H9 (cell line): ENCODE measurements at regions not wholly inside any gene's neighbourhood (a gene's known extent, or its start where the extent isn't known, plus 50 kb on each side); places are given as distances from the start of the nearest gene placed in this dataset.

Experiments used
- DNase-seq: peaks from one replicate; pipeline ENCODE4 v3.0.0-alpha.2; 2017
- H2AFZ ChIP-seq: one replicate; pipeline ENCODE4 v1.6.1; 2013; ENCODE audit warnings: mild to moderate bottlenecking, low read length, control low read depth, moderate library complexity
- H2AK5ac ChIP-seq: 2 replicates; pipeline ENCODE4 v1.6.1; 2013; ENCODE audit warnings: low read length, control low read depth, mixed read lengths; ENCODE audit not compliant: insufficient read length
- H2BK120ac ChIP-seq: one replicate; pipeline ENCODE4 v1.6.1; 2013; ENCODE audit warnings: low read depth, mild to moderate bottlenecking, low read length, control low read depth, inconsistent platforms; ENCODE audit not compliant: poor library complexity, severe bottlenecking
- H2BK12ac ChIP-seq: 2 replicates; pipeline ENCODE4 v1.6.1; 2013; ENCODE audit warnings: low read length, control low read depth, mixed read lengths, low read depth; ENCODE audit not compliant: insufficient read length
- H2BK15ac ChIP-seq: 2 replicates; pipeline ENCODE4 v1.6.1; 2013; ENCODE audit warnings: low read depth, low read length, control low read depth
- H2BK20ac ChIP-seq: one replicate; pipeline ENCODE4 v1.6.1; 2013; ENCODE audit warnings: low read depth, mild to moderate bottlenecking, low read length, control low read depth, inconsistent platforms; ENCODE audit not compliant: poor library complexity, severe bottlenecking
- H2BK5ac ChIP-seq: 2 replicates; pipeline ENCODE4 v1.6.1; 2013; ENCODE audit warnings: low read length, control low read depth, mixed read lengths; ENCODE audit not compliant: insufficient read length
- H3K14ac ChIP-seq: 2 replicates; pipeline ENCODE4 v1.6.1; 2013; ENCODE audit warnings: low read length, control low read depth; ENCODE audit not compliant: insufficient read depth
- H3K18ac ChIP-seq: 2 replicates; pipeline ENCODE4 v1.6.1; 2013; ENCODE audit warnings: low read depth, mild to moderate bottlenecking, mixed read lengths, low read length, control low read depth; ENCODE audit not compliant: insufficient read length
- H3K23ac ChIP-seq: 2 replicates; pipeline ENCODE4 v1.6.1; 2013; ENCODE audit warnings: low read length, control low read depth, mixed read lengths, low read depth; ENCODE audit not compliant: insufficient read length
- H3K23me2 ChIP-seq: 2 replicates; pipeline ENCODE4 v1.6.1; 2013; ENCODE audit warnings: low read depth, mild to moderate bottlenecking, mixed read lengths, low read length, control low read depth; ENCODE audit not compliant: insufficient read length, poor library complexity, severe bottlenecking
- H3K27ac ChIP-seq: 2 replicates; pipeline ENCODE4 v1.5.1; 2013; ENCODE audit warnings: low read length, control low read depth, mixed read lengths, low read depth; ENCODE audit not compliant: insufficient read length
- H3K27me3 ChIP-seq: 2 replicates; pipeline ENCODE4 v1.6.1; 2013; ENCODE audit warnings: low read length, control low read depth, inconsistent platforms; ENCODE audit not compliant: insufficient read depth
- H3K4ac ChIP-seq: 2 replicates; pipeline ENCODE4 v1.6.1; 2013; ENCODE audit warnings: low read depth, mild to moderate bottlenecking, control low read depth, inconsistent platforms, low read length, moderate library complexity
- H3K4me1 ChIP-seq: 2 replicates; pipeline ENCODE4 v1.6.1; 2013; ENCODE audit warnings: low read length, control low read depth, inconsistent platforms; ENCODE audit not compliant: insufficient read depth
- H3K4me2 ChIP-seq: 2 replicates; pipeline ENCODE4 v1.6.1; 2013; ENCODE audit warnings: low read length, control low read depth, mixed read lengths; ENCODE audit not compliant: insufficient read length, insufficient read depth
- H3K56ac ChIP-seq: 2 replicates; pipeline ENCODE4 v1.6.1; 2013; ENCODE audit warnings: low read depth, mild to moderate bottlenecking, mixed read lengths, low read length, control low read depth; ENCODE audit not compliant: insufficient read length
- H3K79me1 ChIP-seq: 2 replicates; pipeline ENCODE4 v1.6.1; 2013; ENCODE audit warnings: low read depth, mild to moderate bottlenecking, moderate library complexity, low read length, control low read depth, inconsistent platforms; ENCODE audit not compliant: insufficient read depth, poor library complexity, severe bottlenecking
- H3K79me2 ChIP-seq: 2 replicates; pipeline ENCODE4 v1.6.1; 2013; ENCODE audit warnings: low read length, control low read depth, inconsistent platforms; ENCODE audit not compliant: insufficient read depth
- H3K9ac ChIP-seq: 2 replicates; pipeline ENCODE4 v1.6.1; 2013; ENCODE audit warnings: low read length, control low read depth, mixed read lengths; ENCODE audit not compliant: insufficient read length; ENCODE audit errors: extremely low read depth
- H3K9me3 ChIP-seq: one replicate; pipeline ENCODE4 v1.6.1; 2013; ENCODE audit warnings: low read depth, low read length, inconsistent platforms; ENCODE audit not compliant: control insufficient read depth
- H3T11ph ChIP-seq: one replicate; pipeline ENCODE4 v1.6.1; 2013; ENCODE audit warnings: mild to moderate bottlenecking, low read length, control low read depth, inconsistent platforms
- H4K20me1 ChIP-seq: one replicate; pipeline ENCODE4 v1.6.1; 2013; ENCODE audit not compliant: control insufficient read depth, insufficient read length, insufficient read depth
- H4K5ac ChIP-seq: 2 replicates; pipeline ENCODE4 v1.6.1; 2013; ENCODE audit warnings: low read depth, mild to moderate bottlenecking, mixed read lengths, low read length, control low read depth; ENCODE audit not compliant: insufficient read length
- H4K8ac ChIP-seq: replicated peaks from 2 replicates; pipeline ENCODE4 v1.6.1; 2013; ENCODE audit warnings: low read length, control low read depth, mixed read lengths, low read depth; ENCODE audit not compliant: insufficient read length
- H4K91ac ChIP-seq: 2 replicates; pipeline ENCODE4 v1.6.1; 2013; ENCODE audit warnings: low read depth, mild to moderate bottlenecking, moderate library complexity, mixed read lengths, low read length, control low read depth; ENCODE audit not compliant: insufficient read length
- H3K27ac Mint-ChIP-seq, 3 experiments: 2 replicates in 2 of 3; 3 replicates in 1 of 3; pipeline ENCODE4 v1.8.0; 2020 to 2021; ENCODE audit warnings: mixed read lengths in 3 of 3, mild to moderate bottlenecking in 1 of 3, moderate library complexity in 1 of 3
- H3K27me3 Mint-ChIP-seq: 2 replicates; pipeline ENCODE4 v1.8.0; 2021; ENCODE audit warnings: low read depth, mild to moderate bottlenecking, moderate library complexity, mixed read lengths
- H3K36me3 Mint-ChIP-seq, 3 experiments: 2 replicates in 2 of 3; 3 replicates in 1 of 3; pipeline ENCODE4 v1.8.0; 2020 to 2021; ENCODE audit warnings: low read depth in 3 of 3, mixed read lengths in 3 of 3; ENCODE audit not compliant: insufficient read depth in 1 of 3
- H3K4me1 Mint-ChIP-seq, 2 experiments: 2 replicates each; pipeline ENCODE4 v1.8.0; 2020; ENCODE audit warnings: mixed read lengths in 2 of 2
- H3K4me3 Mint-ChIP-seq, 2 experiments: 2 replicates in 1 of 2; 3 replicates in 1 of 2; pipeline ENCODE4 v1.8.0; 2020 to 2021; ENCODE audit warnings: mild to moderate bottlenecking in 2 of 2, mixed read lengths in 2 of 2, moderate library complexity in 1 of 2
- H3K9me3 Mint-ChIP-seq, 2 experiments: 2 replicates in 1 of 2; 3 replicates in 1 of 2; pipeline ENCODE4 v1.8.0; 2020; ENCODE audit warnings: mild to moderate bottlenecking in 2 of 2, mixed read lengths in 2 of 2, moderate library complexity in 1 of 2
- CTCF ChIP-seq: fragments of 200-600 bp; sonication (generic); conservative IDR thresholded peaks from 3 replicates; pipeline ENCODE4 v1.8.0; 2021; ENCODE audit warnings: antibody characterized with exemption, mild to moderate bottlenecking
- WGBS: extraction: QIAGEN DNeasy Blood & Tissue Kit; methylation state at CpG from one replicate; pipeline ENCODE4 v1.1.7; 2013; ENCODE audit warnings: missing lambda C conversion rate, low lambda C conversion rate, mixed read lengths; ENCODE audit not compliant: insufficient read length; ENCODE audit errors: extremely low coverage; 5-methylcytosine and 5-hydroxymethylcytosine counted together

GRCh38 chr7:116150588-116150987, 59.8 kb upstream of the TES start:
- H3T11ph ChIP-seq, result no peak overlapping the region
- H3K36me3 Mint-ChIP-seq, result no peaks in the 10 kb centered on the region
- H3K23ac ChIP-seq, result no peak overlapping the region
- H2BK15ac ChIP-seq, result no peak overlapping the region
- H4K20me1 ChIP-seq, result no peaks in the 10 kb centered on the region
- H3K56ac ChIP-seq, result no peak overlapping the region
- no peak overlapping the region for H4K8ac ChIP-seq
- no peaks in the 10 kb centered on the region for H3K27me3 ChIP-seq
- TF ChIP-seq CTCF, result no peak
- no peak overlapping the region for H4K5ac ChIP-seq
- H3K18ac ChIP-seq, result no peak overlapping the region
- no peak overlapping the region for H2BK12ac ChIP-seq
- no peak overlapping the region for H2BK5ac ChIP-seq
- H3K79me1 ChIP-seq, result no peaks in the 10 kb centered on the region
- H2AFZ ChIP-seq, result no peak overlapping the region
- no CpG with 5 or more reads among the region's 1 CpG for WGBS
- no peak overlapping the region for H3K9ac ChIP-seq
- no peaks in the 10 kb centered on the region for H3K9me3 ChIP-seq
- no peak overlapping the region for H2AK5ac ChIP-seq
- no peak overlapping the region for H4K91ac ChIP-seq
- H3K4me2 ChIP-seq, result no peak overlapping the region
- H3K23me2 ChIP-seq, result no peaks in the 10 kb centered on the region
- no peaks in the 10 kb centered on the region for H3K79me2 ChIP-seq
- H3K4ac ChIP-seq, result no peak overlapping the region
- H3K4me1 ChIP-seq, result no peaks in the 10 kb centered on the region
- no peaks in the 10 kb centered on the region for H3K27me3 Mint-ChIP-seq
- no peak overlapping the region for H2BK120ac ChIP-seq
- no peak overlapping the region for H3K27ac Mint-ChIP-seq
- H3K14ac ChIP-seq, result no peak overlapping the region
- H2BK20ac ChIP-seq, result no peak overlapping the region
- H3K27ac ChIP-seq, result no peak overlapping the region
- H3K4me3 Mint-ChIP-seq, result no peak overlapping the region
- no peaks in the 10 kb centered on the region for H3K9me3 Mint-ChIP-seq
- peaks cover 2 to 4% of the 10 kb centered on the region in 2 experiments for H3K4me1 Mint-ChIP-seq
- DNase-seq, result no peak
